GM12875 (cell line): ENCODE measurements at regions not wholly inside any gene's neighbourhood (a gene's known extent, or its start where the extent isn't known, plus 50 kb on each side); places are given as distances from the start of the nearest gene placed in this dataset.

Experiments used
- H3K4me3 ChIP-seq: one replicate; pipeline ENCODE4 v1.5.1; 2011; ENCODE audit warnings: low read depth, low read length, control low read depth
- CTCF ChIP-seq: IDR thresholded peaks from 2 replicates; pipeline ENCODE4 v1.5.1; 2011; ENCODE audit warnings: low read depth, mild to moderate bottlenecking, control low read depth, inconsistent platforms, low read length, moderate library complexity, borderline replicate concordance; ENCODE audit not compliant: insufficient read depth

DNA sequence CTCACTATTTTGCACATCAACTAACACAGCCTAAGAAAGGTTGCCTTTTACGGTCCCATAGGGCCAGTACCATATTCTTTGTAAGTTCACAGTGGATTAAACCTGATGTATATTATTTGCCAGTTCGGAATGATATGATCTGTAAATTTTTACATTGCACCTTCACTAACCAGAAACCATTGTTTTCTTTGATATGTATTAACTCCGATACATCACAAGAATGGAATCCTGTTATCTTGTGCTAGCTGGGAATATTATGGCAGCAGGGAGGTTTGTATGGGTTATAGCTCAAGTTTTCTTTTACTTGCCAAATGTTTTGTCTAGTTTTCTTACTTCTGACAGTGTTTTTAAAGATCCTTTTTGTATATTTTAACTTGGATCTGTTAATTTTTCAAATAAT lies 51.4 kb upstream of the S1PR1 start:
- no peak for TF ChIP-seq CTCF
- no peak overlapping the region for H3K4me3 ChIP-seq

DNA sequence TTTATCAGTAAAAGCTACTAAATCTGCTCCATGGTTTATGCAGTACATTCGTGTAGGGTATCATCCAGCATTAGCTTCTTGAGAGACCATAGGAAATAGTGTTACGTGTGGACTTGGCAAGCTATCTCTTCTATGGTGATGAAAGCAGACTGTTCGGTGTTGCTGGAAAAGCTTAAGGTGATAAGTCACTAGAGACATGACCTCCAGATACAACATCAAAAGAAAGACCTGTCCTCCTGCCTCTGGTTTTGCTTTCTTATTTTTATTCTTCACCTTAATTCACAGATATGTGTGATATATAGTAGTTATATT lies 53.5 kb upstream of the S1PR1 start:
- TF ChIP-seq CTCF, result no peak
- no peak overlapping the region for H3K4me3 ChIP-seq

- H3K4me3 ChIP-seq, result no peak overlapping the region
- TF ChIP-seq CTCF, result no peak
Observed at GRCh38 chr1:101182627-101183387, 54.0 kb upstream of the S1PR1 start.

DNA sequence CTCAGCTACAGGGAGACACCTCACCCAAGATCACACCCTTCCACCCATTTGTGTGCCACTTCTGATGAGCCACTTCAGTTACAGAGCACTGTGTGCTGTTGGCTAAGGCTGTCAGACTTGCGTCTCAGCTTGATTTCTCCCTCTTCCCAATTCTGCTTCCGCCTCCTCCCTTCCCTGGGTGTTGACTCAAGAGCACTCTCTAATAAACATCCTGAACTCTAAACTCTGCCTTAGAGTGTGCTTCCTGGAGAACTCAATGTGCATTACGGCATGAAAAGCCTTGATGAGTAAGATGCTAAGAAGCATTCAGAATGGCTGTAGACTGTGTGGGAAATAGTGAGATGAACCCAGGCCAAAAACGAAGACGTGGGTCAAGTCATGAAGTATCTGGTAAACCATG lies 54.9 kb upstream of the S1PR1 start:
- TF ChIP-seq CTCF, result no peak
- no peak overlapping the region for H3K4me3 ChIP-seq

- TF ChIP-seq CTCF, result no peak
- no peak overlapping the region for H3K4me3 ChIP-seq
Observed at GRCh38 chr1:101178688-101179491, 57.9 kb upstream of the S1PR1 start.

DNA sequence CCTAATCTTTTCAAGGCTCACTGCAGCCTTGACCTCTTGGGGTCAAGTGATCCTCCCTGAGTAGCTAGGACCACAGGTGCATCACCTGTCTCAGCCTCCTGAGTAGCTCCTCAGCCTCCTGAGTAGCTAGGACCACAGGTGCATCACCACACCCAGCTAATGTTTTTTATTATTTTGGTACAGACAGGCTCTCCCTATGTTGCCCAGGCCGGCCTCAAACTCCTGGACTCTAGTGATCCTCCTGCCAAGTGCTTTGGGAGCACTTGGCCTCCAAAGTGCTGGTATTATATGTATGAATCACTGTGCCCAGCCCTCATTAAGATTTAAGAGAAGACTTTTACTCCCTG lies 58.5 kb upstream of the S1PR1 start:
- no peak for TF ChIP-seq CTCF
- no peak overlapping the region for H3K4me3 ChIP-seq

- no peak overlapping the region for H3K4me3 ChIP-seq
- TF ChIP-seq CTCF, result no peak
Observed at GRCh38 chr1:101175886-101176285, 60.9 kb upstream of the S1PR1 start.
